ENCODE measurements at regions not wholly inside any gene's neighbourhood (a gene's known extent, or its start where the extent isn't known, plus 50 kb on each side); places are given as distances from the start of the nearest gene placed in this dataset.

GRCh38 chr5:82754036-82754746 lies 323.0 kb downstream of the TMEM167A start:
- no peaks in the 10 kb centered on the region for H3K9me3 Mint-ChIP-seq (ENCODE audit: low read depth)
- H3K36me3 Mint-ChIP-seq, result no peaks in the 10 kb centered on the region
- peaks cover 8% of the 10 kb centered on the region for H3K27me3 Mint-ChIP-seq
- no peaks in the 10 kb centered on the region for H3K4me1 Mint-ChIP-seq
- H3K4me3 Mint-ChIP-seq, result no peak overlapping the region
- H3K27ac Mint-ChIP-seq, result no peak overlapping the region
- no peak for ATAC-seq
- CTCF ChIA-PET, result no interaction called here
- DNase-seq, result no peak

GRCh38 chr5:82753374-82753773 lies 323.8 kb downstream of the TMEM167A start:
- H3K27ac Mint-ChIP-seq, result no peak overlapping the region
- H3K27me3 Mint-ChIP-seq, result peaks cover 9% of the 10 kb centered on the region
- CTCF ChIA-PET, result no interaction called here
- H3K4me1 Mint-ChIP-seq, result peaks cover 5% of the 10 kb centered on the region
- H3K9me3 Mint-ChIP-seq (ENCODE audit: low read depth), result no peaks in the 10 kb centered on the region
- H3K36me3 Mint-ChIP-seq, result no peaks in the 10 kb centered on the region
- no peak overlapping the region for H3K4me3 Mint-ChIP-seq
- ATAC-seq (no peak), DNase-seq (no peak)

DNA sequence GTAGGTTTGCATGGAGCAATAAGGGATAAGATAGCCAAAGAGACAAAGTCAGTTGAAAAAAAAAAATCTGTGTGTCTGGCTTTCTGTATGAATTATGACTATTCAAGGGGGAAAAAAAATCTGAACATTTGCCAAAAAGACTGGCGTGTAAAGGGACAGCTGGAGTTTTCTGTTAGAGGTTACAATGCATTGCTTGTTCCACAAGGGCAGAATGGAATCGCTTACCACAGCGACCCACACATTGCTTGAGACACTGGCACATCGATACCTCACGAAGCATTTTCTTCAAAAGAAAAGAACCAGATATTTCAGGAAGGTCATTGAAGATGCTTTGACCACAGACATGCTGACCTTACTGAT lies 327.8 kb downstream of the TMEM167A start:
- ATAC-seq (no peak), DNase-seq (no peak)
- Mint-ChIP-seq H3K4me1 (peaks cover 5% of the 10 kb centered on the region), H3K9me3 (ENCODE audit: low read depth) (no peaks in the 10 kb centered on the region), H3K27ac (no peak overlapping the region), H3K36me3 (no peaks in the 10 kb centered on the region), H3K27me3 (peaks cover 6% of the 10 kb centered on the region), H3K4me3 (no peak overlapping the region)
- CTCF ChIA-PET, result no interaction called here

DNA sequence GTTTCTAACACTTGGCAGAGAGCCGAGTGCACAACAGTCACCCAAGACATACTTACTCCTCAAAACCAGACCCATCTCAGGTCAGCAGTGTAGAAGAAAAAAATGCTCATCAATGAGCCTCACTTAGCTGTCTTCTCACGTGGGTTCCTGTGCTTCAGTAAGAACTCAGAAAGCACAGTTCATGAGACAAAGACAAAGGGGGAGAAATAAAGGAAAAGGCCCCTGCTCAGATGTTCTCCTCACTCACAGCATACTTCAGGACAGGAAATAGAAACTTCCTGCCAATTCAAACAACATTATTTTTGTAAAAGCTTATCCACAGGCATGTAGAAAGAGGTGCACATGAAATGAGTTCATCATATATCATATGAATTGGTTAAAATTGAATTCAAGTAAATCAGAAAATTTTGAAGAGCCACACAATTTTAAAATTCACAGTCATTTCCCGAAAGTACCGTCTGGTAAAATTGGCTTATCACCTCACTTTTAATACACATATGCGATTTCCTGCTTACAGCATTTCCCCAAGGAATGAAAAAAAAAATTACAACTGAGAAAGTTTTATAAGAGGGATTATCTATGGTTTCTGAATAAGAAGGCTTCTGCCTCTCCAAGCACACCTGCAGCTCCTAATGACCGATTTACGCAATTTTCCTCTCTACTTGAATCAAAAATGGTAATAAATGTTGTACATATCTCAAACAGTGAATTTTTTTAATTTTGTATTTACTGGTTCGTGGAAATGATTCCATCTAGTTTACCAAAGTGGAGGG lies 328.3 kb downstream of the TMEM167A start:
- ATAC-seq, result no peak
- Mint-ChIP-seq H3K4me1 (peaks cover 5% of the 10 kb centered on the region), H3K27ac (no peak overlapping the region), H3K27me3 (peaks cover 6% of the 10 kb centered on the region), H3K4me3 (no peak overlapping the region), H3K9me3 (ENCODE audit: low read depth) (no peaks in the 10 kb centered on the region), H3K36me3 (no peaks in the 10 kb centered on the region)
- DNase-seq, result no peak
- CTCF ChIA-PET, result no interaction called here

DNA sequence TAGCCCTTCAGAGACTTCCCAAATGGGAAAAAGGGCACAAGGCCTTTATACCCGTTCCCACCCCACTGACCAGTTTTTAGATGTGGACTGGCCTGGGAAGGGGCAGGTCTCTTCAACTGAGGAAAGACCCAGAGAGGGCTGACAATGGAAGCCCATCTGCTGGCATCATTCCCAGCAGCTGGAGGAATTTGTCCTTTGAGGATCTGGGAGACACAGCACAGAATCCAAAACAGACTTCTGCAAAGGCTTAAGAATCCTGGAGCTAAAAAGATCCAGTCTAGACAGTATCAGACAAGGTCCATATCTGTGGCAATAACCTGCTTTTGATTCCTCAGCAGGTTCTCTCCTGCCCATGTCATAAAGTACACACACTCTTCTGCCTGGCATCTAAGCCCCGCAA lies 329.2 kb downstream of the TMEM167A start:
- Mint-ChIP-seq H3K4me3 (no peak overlapping the region), H3K4me1 (peaks cover 5% of the 10 kb centered on the region), H3K36me3 (no peaks in the 10 kb centered on the region), H3K27ac (no peak overlapping the region), H3K9me3 (ENCODE audit: low read depth) (no peaks in the 10 kb centered on the region), H3K27me3 (peaks cover 6% of the 10 kb centered on the region)
- CTCF ChIA-PET, result no interaction called here
- DNase-seq (no peak), ATAC-seq (no peak)

DNA sequence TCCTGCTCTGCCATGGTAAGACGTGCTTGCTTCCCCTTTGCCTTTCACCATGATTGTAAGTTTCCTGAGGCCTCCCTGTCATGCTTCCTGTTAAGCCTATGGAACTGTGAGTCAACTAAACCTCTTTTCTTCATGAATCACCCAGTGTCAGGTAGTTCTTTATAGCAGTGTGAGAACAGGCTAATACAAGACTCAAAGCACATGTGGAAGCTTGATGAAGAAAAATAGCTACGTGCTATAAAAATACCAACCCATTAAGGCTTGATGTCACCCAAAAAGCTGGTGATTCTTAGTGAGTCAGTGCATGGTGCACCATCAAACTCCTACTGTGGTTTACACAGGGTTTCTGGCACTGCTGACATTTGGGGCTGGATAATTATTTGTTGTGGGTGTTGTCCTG lies 332.2 kb downstream of the TMEM167A start:
- Mint-ChIP-seq H3K36me3 (no peaks in the 10 kb centered on the region), H3K4me1 (peaks cover 5% of the 10 kb centered on the region)

GRCh38 chr5:82738681-82739269 lies 338.4 kb downstream of the TMEM167A start:
- ATAC-seq, result no peak
- Mint-ChIP-seq H3K27ac (no peak overlapping the region), H3K4me1 (no peaks in the 10 kb centered on the region), H3K36me3 (no peaks in the 10 kb centered on the region), H3K9me3 (ENCODE audit: low read depth) (no peaks in the 10 kb centered on the region), H3K4me3 (no peak overlapping the region), H3K27me3 (peaks cover 10% of the 10 kb centered on the region)
- DNase-seq, result no peak
- CTCF ChIA-PET, result no interaction called here

More for the DNA sequence above, 332.2 kb downstream of the TMEM167A start:
- no peak overlapping the region for H3K4me3 Mint-ChIP-seq
- no peaks in the 10 kb centered on the region for H3K9me3 Mint-ChIP-seq (ENCODE audit: low read depth)
- peaks cover 6% of the 10 kb centered on the region for H3K27me3 Mint-ChIP-seq
- ATAC-seq (no peak), DNase-seq (no peak)
- no peak overlapping the region for H3K27ac Mint-ChIP-seq
- CTCF ChIA-PET, result no interaction called here

DNA sequence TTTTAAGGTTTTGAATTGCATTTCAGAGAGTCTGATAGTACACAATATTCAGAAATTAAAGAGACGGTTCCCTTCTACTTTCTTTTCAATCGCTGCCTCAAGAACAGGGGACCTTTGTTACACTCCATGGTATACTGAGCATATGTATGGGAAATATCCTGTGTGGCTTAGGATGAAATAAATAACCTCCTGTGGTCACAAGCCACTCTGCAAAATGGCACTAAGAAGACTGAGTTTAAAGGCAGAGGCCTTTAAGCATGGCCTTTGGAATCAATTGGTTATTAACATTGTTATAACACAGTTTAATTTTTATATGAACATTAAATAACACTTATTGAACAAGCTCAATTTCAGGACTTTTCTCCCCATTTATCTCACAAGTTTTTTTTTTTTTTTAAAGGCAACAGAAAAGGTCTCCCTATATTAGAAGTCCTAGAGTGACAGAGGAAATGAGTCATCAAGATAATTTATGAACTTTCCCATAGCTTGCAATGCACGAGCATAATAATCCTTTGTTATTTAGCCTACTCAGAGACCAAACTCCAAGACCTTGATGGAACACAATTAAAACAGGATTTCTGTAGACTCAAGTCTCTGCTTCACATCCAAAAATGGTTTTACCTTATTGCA lies 341.9 kb downstream of the TMEM167A start:
- Mint-ChIP-seq H3K4me1 (no peaks in the 10 kb centered on the region), H3K9me3 (ENCODE audit: low read depth) (no peaks in the 10 kb centered on the region), H3K36me3 (no peaks in the 10 kb centered on the region), H3K27ac (no peak overlapping the region), H3K27me3 (peaks cover 10% of the 10 kb centered on the region), H3K4me3 (no peak overlapping the region)
- ATAC-seq, result no peak
- no peak for DNase-seq
- CTCF ChIA-PET, result no interaction called here

- Mint-ChIP-seq H3K4me1 (no peaks in the 10 kb centered on the region), H3K27me3 (peaks cover 10% of the 10 kb centered on the region), H3K4me3 (no peak overlapping the region), H3K36me3 (no peaks in the 10 kb centered on the region), H3K27ac (no peak overlapping the region), H3K9me3 (ENCODE audit: low read depth) (no peaks in the 10 kb centered on the region)
- CTCF ChIA-PET, result no interaction called here
- DNase-seq (no peak), ATAC-seq (no peak)
Observed at GRCh38 chr5:82734347-82734746, 342.8 kb downstream of the TMEM167A start.

- H3K4me1 Mint-ChIP-seq, result no peaks in the 10 kb centered on the region
- H3K27ac Mint-ChIP-seq, result no peak overlapping the region
- H3K4me3 Mint-ChIP-seq, result no peak overlapping the region
- ATAC-seq (no peak), DNase-seq (no peak)
- CTCF ChIA-PET, result no interaction called here
- no peaks in the 10 kb centered on the region for H3K9me3 Mint-ChIP-seq (ENCODE audit: low read depth)
- no peaks in the 10 kb centered on the region for H3K27me3 Mint-ChIP-seq
- no peaks in the 10 kb centered on the region for H3K36me3 Mint-ChIP-seq
Observed at GRCh38 chr5:82730913-82731312, 346.3 kb downstream of the TMEM167A start.

- Mint-ChIP-seq H3K27ac (no peak overlapping the region), H3K27me3 (no peaks in the 10 kb centered on the region), H3K36me3 (no peaks in the 10 kb centered on the region), H3K4me1 (no peaks in the 10 kb centered on the region), H3K9me3 (ENCODE audit: low read depth) (no peaks in the 10 kb centered on the region), H3K4me3 (no peak overlapping the region)
- DNase-seq (no peak), ATAC-seq (no peak)
- CTCF ChIA-PET, result no interaction called here
Observed at GRCh38 chr5:82728926-82729702, 348.1 kb downstream of the TMEM167A start.

DNA sequence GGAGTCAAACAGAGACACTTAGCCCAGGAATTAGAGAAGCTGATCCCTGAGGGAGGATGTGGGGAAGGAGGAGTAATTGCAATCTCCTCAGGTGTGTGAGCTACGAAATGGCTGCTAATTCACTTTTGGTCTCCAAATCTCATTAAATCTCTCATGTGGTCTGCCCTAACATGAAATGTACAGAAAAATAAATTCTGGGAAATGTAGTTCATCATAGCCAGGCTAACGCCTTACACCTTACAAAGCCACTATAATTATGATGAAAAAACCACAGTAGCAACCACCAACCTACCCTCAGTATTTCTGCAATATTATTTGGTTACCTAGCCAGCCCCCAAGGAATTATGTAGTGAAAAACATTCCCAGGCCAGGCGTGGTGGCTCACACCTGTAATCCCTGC lies 354.0 kb downstream of the TMEM167A start:
- no peak for ATAC-seq
- no peak overlapping the region for H3K4me3 Mint-ChIP-seq
- no peak for DNase-seq

GRCh38 chr5:82721087-82721410 lies 356.1 kb downstream of the TMEM167A start:
- peaks cover 2% of the 10 kb centered on the region for H3K4me1 Mint-ChIP-seq
- H3K27ac Mint-ChIP-seq, result no peak overlapping the region
- ATAC-seq (no peak), DNase-seq (no peak)
- H3K4me3 Mint-ChIP-seq, result no peak overlapping the region
- no peaks in the 10 kb centered on the region for H3K9me3 Mint-ChIP-seq (ENCODE audit: low read depth)
- H3K36me3 Mint-ChIP-seq, result no peaks in the 10 kb centered on the region
- H3K27me3 Mint-ChIP-seq, result no peaks in the 10 kb centered on the region
- CTCF ChIA-PET, result no interaction called here

More for the DNA sequence above, 354.0 kb downstream of the TMEM167A start:
- Mint-ChIP-seq H3K27ac (no peak overlapping the region), H3K9me3 (ENCODE audit: low read depth) (no peaks in the 10 kb centered on the region), H3K4me1 (peaks cover 2% of the 10 kb centered on the region), H3K36me3 (no peaks in the 10 kb centered on the region), H3K27me3 (no peaks in the 10 kb centered on the region)
- CTCF ChIA-PET, result no interaction called here

Data from activated CD8-positive, alpha-beta memory T cell treated with anti-CD3 and anti-CD28 coated beads, Interleukin-2, amount 10 ng/mL, durations not matched to agents 7 days and 5 days (primary cell).